ENCODE measurements at regions not wholly inside any gene's neighbourhood (a gene's known extent, or its start where the extent isn't known, plus 50 kb on each side); places are given as distances from the start of the nearest gene placed in this dataset.

- no peaks in the 10 kb centered on the region for H3K36me3 Mint-ChIP-seq (ENCODE audit: insufficient read depth)
- no peak overlapping the region for H3K27ac Mint-ChIP-seq (ENCODE audit: low read depth)
- no peak for ATAC-seq (replicated peaks; ENCODE audit: extremely low read depth, poor library complexity, severe bottlenecking)
Measured at GRCh38 chr11:95521133-95521542, 268.4 kb downstream of the FAM76B start.

GRCh38 chr11:95520369-95521132, 269.0 kb downstream of the FAM76B start:
- Mint-ChIP-seq H3K27me3 (peaks cover 8% of the 10 kb centered on the region), H3K4me1 (no peaks in the 10 kb centered on the region), H3K27ac (ENCODE audit: low read depth) (no peak overlapping the region), H3K36me3 (ENCODE audit: insufficient read depth) (no peaks in the 10 kb centered on the region), H3K4me3 (no peak overlapping the region), H3K9me3 (no peaks in the 10 kb centered on the region)
- ATAC-seq (replicated peaks; ENCODE audit: extremely low read depth, poor library complexity, severe bottlenecking) (no peak), DNase-seq (ENCODE audit: low spot score in 2 of 2) (no peak)

More at GRCh38 chr11:95521133-95521542, 268.4 kb downstream of the FAM76B start:
- no peak for DNase-seq (ENCODE audit: low spot score in 2 of 2)
- H3K4me1 Mint-ChIP-seq = no peaks in the 10 kb centered on the region
- peaks cover 10% of the 10 kb centered on the region for H3K27me3 Mint-ChIP-seq
- no peak overlapping the region for H3K4me3 Mint-ChIP-seq
- H3K9me3 Mint-ChIP-seq = no peaks in the 10 kb centered on the region

GRCh38 chr11:95519912-95520311, 269.7 kb downstream of the FAM76B start:
- DNase-seq (ENCODE audit: low spot score in 2 of 2) (no peak), ATAC-seq (replicated peaks; ENCODE audit: extremely low read depth, poor library complexity, severe bottlenecking) (no peak)
- H3K36me3 Mint-ChIP-seq (ENCODE audit: insufficient read depth) = no peaks in the 10 kb centered on the region
- H3K9me3 Mint-ChIP-seq = no peaks in the 10 kb centered on the region
- no peak overlapping the region for H3K4me3 Mint-ChIP-seq
- H3K27me3 Mint-ChIP-seq = peaks cover 8% of the 10 kb centered on the region
- no peaks in the 10 kb centered on the region for H3K4me1 Mint-ChIP-seq
- no peak overlapping the region for H3K27ac Mint-ChIP-seq (ENCODE audit: low read depth)

- Mint-ChIP-seq H3K27ac (ENCODE audit: low read depth) (no peak overlapping the region), H3K36me3 (ENCODE audit: insufficient read depth) (no peaks in the 10 kb centered on the region), H3K9me3 (no peaks in the 10 kb centered on the region), H3K27me3 (peaks cover 17% of the 10 kb centered on the region), H3K4me1 (no peaks in the 10 kb centered on the region), H3K4me3 (no peak overlapping the region)
- ATAC-seq (replicated peaks; ENCODE audit: extremely low read depth, poor library complexity, severe bottlenecking) (no peak), DNase-seq (ENCODE audit: low spot score in 2 of 2) (no peak)
Measured at GRCh38 chr11:95517453-95517852, 272.1 kb downstream of the FAM76B start.

GRCh38 chr11:95516786-95517185, 272.8 kb downstream of the FAM76B start:
- no peak for DNase-seq (ENCODE audit: low spot score in 2 of 2)
- H3K36me3 Mint-ChIP-seq (ENCODE audit: insufficient read depth) = no peaks in the 10 kb centered on the region
- H3K4me1 Mint-ChIP-seq = no peaks in the 10 kb centered on the region
- H3K4me3 Mint-ChIP-seq = no peak overlapping the region
- no peaks in the 10 kb centered on the region for H3K9me3 Mint-ChIP-seq
- H3K27me3 Mint-ChIP-seq = peaks cover 17% of the 10 kb centered on the region
- no peak for ATAC-seq (replicated peaks; ENCODE audit: extremely low read depth, poor library complexity, severe bottlenecking)
- H3K27ac Mint-ChIP-seq (ENCODE audit: low read depth) = no peak overlapping the region

GRCh38 chr11:95516175-95516574, 273.4 kb downstream of the FAM76B start:
- Mint-ChIP-seq H3K9me3 (no peaks in the 10 kb centered on the region), H3K4me3 (no peak overlapping the region), H3K27ac (ENCODE audit: low read depth) (no peak overlapping the region), H3K4me1 (no peaks in the 10 kb centered on the region), H3K36me3 (ENCODE audit: insufficient read depth) (no peaks in the 10 kb centered on the region), H3K27me3 (peaks cover 22% of the 10 kb centered on the region)
- ATAC-seq (replicated peaks; ENCODE audit: extremely low read depth, poor library complexity, severe bottlenecking) (no peak), DNase-seq (ENCODE audit: low spot score in 2 of 2) (no peak)

- Mint-ChIP-seq H3K4me1 (no peaks in the 10 kb centered on the region), H3K27me3 (peaks cover 30% of the 10 kb centered on the region), H3K27ac (ENCODE audit: low read depth) (no peak overlapping the region), H3K9me3 (no peaks in the 10 kb centered on the region), H3K4me3 (no peak overlapping the region), H3K36me3 (ENCODE audit: insufficient read depth) (no peaks in the 10 kb centered on the region)
- no peak for ATAC-seq (replicated peaks; ENCODE audit: extremely low read depth, poor library complexity, severe bottlenecking)
- DNase-seq (ENCODE audit: low spot score in 2 of 2) = no peak
Measured at GRCh38 chr11:95515371-95515770, 274.2 kb downstream of the FAM76B start.

- no peak for ATAC-seq (replicated peaks; ENCODE audit: extremely low read depth, poor library complexity, severe bottlenecking)
- Mint-ChIP-seq H3K27me3 (peaks cover 37% of the 10 kb centered on the region), H3K4me1 (no peaks in the 10 kb centered on the region)
Measured at GRCh38 chr11:95514416-95515110, 275.0 kb downstream of the FAM76B start.

GRCh38 chr11:95512682-95513081, 276.9 kb downstream of the FAM76B start:
- ATAC-seq (replicated peaks; ENCODE audit: extremely low read depth, poor library complexity, severe bottlenecking) = no peak
- no peaks in the 10 kb centered on the region for H3K36me3 Mint-ChIP-seq (ENCODE audit: insufficient read depth)
- no peak overlapping the region for H3K4me3 Mint-ChIP-seq
- H3K27ac Mint-ChIP-seq (ENCODE audit: low read depth) = no peak overlapping the region
- no peaks in the 10 kb centered on the region for H3K4me1 Mint-ChIP-seq
- DNase-seq (ENCODE audit: low spot score in 2 of 2) = no peak
- H3K27me3 Mint-ChIP-seq = peaks cover 37% of the 10 kb centered on the region
- no peaks in the 10 kb centered on the region for H3K9me3 Mint-ChIP-seq

More at GRCh38 chr11:95514416-95515110, 275.0 kb downstream of the FAM76B start:
- Mint-ChIP-seq H3K4me3 (no peak overlapping the region), H3K36me3 (ENCODE audit: insufficient read depth) (no peaks in the 10 kb centered on the region), H3K9me3 (no peaks in the 10 kb centered on the region), H3K27ac (ENCODE audit: low read depth) (no peak overlapping the region)
- no peak for DNase-seq (ENCODE audit: low spot score in 2 of 2)

- Mint-ChIP-seq H3K9me3 (no peaks in the 10 kb centered on the region), H3K4me3 (no peak overlapping the region), H3K27ac (ENCODE audit: low read depth) (no peak overlapping the region), H3K4me1 (no peaks in the 10 kb centered on the region), H3K36me3 (ENCODE audit: insufficient read depth) (no peaks in the 10 kb centered on the region), H3K27me3 (peaks cover 38% of the 10 kb centered on the region)
- ATAC-seq (replicated peaks; ENCODE audit: extremely low read depth, poor library complexity, severe bottlenecking) = no peak
- DNase-seq (ENCODE audit: low spot score in 2 of 2) = no peak
Measured at GRCh38 chr11:95512177-95512576, 277.4 kb downstream of the FAM76B start.

GRCh38 chr11:95508219-95508890, 277.4 kb upstream of the SESN3 start:
- Mint-ChIP-seq H3K9me3 (no peaks in the 10 kb centered on the region), H3K27me3 (peaks cover 46% of the 10 kb centered on the region), H3K27ac (ENCODE audit: low read depth) (no peak overlapping the region), H3K36me3 (ENCODE audit: insufficient read depth) (peaks cover 2% of the 10 kb centered on the region), H3K4me3 (no peak overlapping the region), H3K4me1 (no peaks in the 10 kb centered on the region)
- DNase-seq (ENCODE audit: low spot score in 2 of 2) (no peak), ATAC-seq (replicated peaks; ENCODE audit: extremely low read depth, poor library complexity, severe bottlenecking) (no peak)

GRCh38 chr11:95507794-95508193, 276.8 kb upstream of the SESN3 start:
- Mint-ChIP-seq H3K27me3 (peaks cover 50% of the 10 kb centered on the region), H3K36me3 (ENCODE audit: insufficient read depth) (peaks cover 2% of the 10 kb centered on the region), H3K4me1 (no peaks in the 10 kb centered on the region), H3K9me3 (no peaks in the 10 kb centered on the region), H3K27ac (ENCODE audit: low read depth) (no peak overlapping the region), H3K4me3 (no peak overlapping the region)
- DNase-seq (ENCODE audit: low spot score in 2 of 2) = no peak
- no peak for ATAC-seq (replicated peaks; ENCODE audit: extremely low read depth, poor library complexity, severe bottlenecking)

GRCh38 chr11:95506777-95507176, 275.8 kb upstream of the SESN3 start:
- peaks cover 2% of the 10 kb centered on the region for H3K36me3 Mint-ChIP-seq (ENCODE audit: insufficient read depth)
- H3K4me3 Mint-ChIP-seq = no peak overlapping the region
- no peaks in the 10 kb centered on the region for H3K9me3 Mint-ChIP-seq
- H3K4me1 Mint-ChIP-seq = no peaks in the 10 kb centered on the region
- peaks cover 55% of the 10 kb centered on the region for H3K27me3 Mint-ChIP-seq
- no peak overlapping the region for H3K27ac Mint-ChIP-seq (ENCODE audit: low read depth)
- ATAC-seq (replicated peaks; ENCODE audit: extremely low read depth, poor library complexity, severe bottlenecking) (no peak), DNase-seq (ENCODE audit: low spot score in 2 of 2) (no peak)

Measured in central memory CD8-positive, alpha-beta T cell (primary cell).